Endothelial cell of umbilical vein (primary cell): ENCODE measurements at regions not wholly inside any gene's neighbourhood (a gene's known extent, or its start where the extent isn't known, plus 50 kb on each side); places are given as distances from the start of the nearest gene placed in this dataset.

ENCODE experiments used
- BruUV-seq: library from RNA; stranded (reverse); fragments of 400-500 nt; replicated peaks from 2 replicates; lab custom pipeline; 2021; lab: Mats Ljungman, UMichigan
- CTCF ChIA-PET: fragments of 300-600, 350-600 bp; sonication (Branson Sonifier 250); formaldehyde crosslinking; loops from one replicate; lab custom pipeline; 2021; ENCODE audit warnings: antibody characterized with exemption, inconsistent platforms; lab: Charles Lee
- POLR2A ChIA-PET: fragments of 300-600, 350-600 bp; sonication (Branson Sonifier 250); formaldehyde crosslinking; loops from one replicate; lab custom pipeline; 2021; ENCODE audit warnings: antibody characterized with exemption, inconsistent platforms; lab: Charles Lee
- DNase-seq: peaks from one replicate; pipeline ENCODE4 v3.0.0-alpha.2; 2011; ENCODE audit warnings: low read depth, low spot score
- FAIRE-seq: peaks from 2 replicates; lab custom pipeline; 2011; peaks lifted over from hg19 to GRCh38; lab: Jason Lieb, UNC
- H2AFZ ChIP-seq: 2 replicates; pipeline ENCODE4 v1.6.0; 2012; ENCODE audit warnings: low read depth, low read length, control low read depth, inconsistent platforms
- H3K27ac ChIP-seq: 2 replicates; pipeline ENCODE4 v1.5.1; 2011; ENCODE audit warnings: low read depth, mild to moderate bottlenecking, control low read depth, low read length, moderate library complexity; ENCODE audit not compliant: insufficient read depth
- H3K27me3 ChIP-seq, 2 experiments: 2 replicates each; pipeline versions ENCODE4 v1.6.0 to v1.6.1; 2011; ENCODE audit warnings: low read length in 2 of 2, mixed read lengths in 1 of 2; ENCODE audit not compliant: control insufficient read depth in 2 of 2, insufficient read depth in 2 of 2
- H3K36me3 ChIP-seq, 2 experiments: 2 replicates in 1 of 2; 3 replicates in 1 of 2; pipeline ENCODE4 v1.5.1; 2011; ENCODE audit warnings: low read length in 2 of 2, mild to moderate bottlenecking in 1 of 2, moderate library complexity in 1 of 2; ENCODE audit not compliant: control insufficient read depth in 2 of 2, insufficient read depth in 2 of 2; ENCODE audit errors: extremely low read depth in 1 of 2
- H3K4me1 ChIP-seq: 3 replicates; pipeline ENCODE4 v1.5.1; 2011; ENCODE audit warnings: mild to moderate bottlenecking, low read length; ENCODE audit not compliant: control insufficient read depth, insufficient read depth; ENCODE audit errors: extremely low read depth
- H3K4me2 ChIP-seq: 2 replicates; pipeline ENCODE4 v1.6.1; 2011; ENCODE audit warnings: low read length, control low read depth, mixed read lengths; ENCODE audit not compliant: insufficient read depth
- H3K4me3 ChIP-seq, 3 experiments: fragments of 200-600 bp in 1 of 3; sonication (generic), shearing (Covaris generic) in 1 of 3; replicated peaks in 1 of 3; 2 replicates each; pipeline ENCODE4 v1.5.1; 2011 to 2016; ENCODE audit warnings: control low read depth in 3 of 3, low read length in 3 of 3, mild to moderate bottlenecking in 2 of 3, inconsistent platforms in 1 of 3, low read depth in 1 of 3, moderate library complexity in 1 of 3; ENCODE audit not compliant: insufficient read depth in 1 of 3
- H3K79me2 ChIP-seq: 2 replicates; pipeline ENCODE4 v1.6.0; 2012; ENCODE audit warnings: low read length, inconsistent platforms; ENCODE audit not compliant: control insufficient read depth, insufficient read depth
- H3K9ac ChIP-seq: replicated peaks from 2 replicates; pipeline ENCODE3; 2011; ENCODE audit warnings: low read length, control low read depth; ENCODE audit not compliant: insufficient read depth; ENCODE audit errors: extremely low read depth
- H3K9me1 ChIP-seq: replicated peaks from 3 replicates; pipeline ENCODE4 v1.6.0; 2011; ENCODE audit warnings: mild to moderate bottlenecking, low read length; ENCODE audit not compliant: control insufficient read depth, insufficient read depth; ENCODE audit errors: extremely low read depth
- H3K9me3 ChIP-seq: replicated peaks from 2 replicates; pipeline ENCODE4 v1.5.1; 2012; ENCODE audit warnings: low read length, inconsistent platforms; ENCODE audit not compliant: control insufficient read depth, insufficient read depth
- H4K20me1 ChIP-seq: replicated peaks from 2 replicates; pipeline ENCODE3; 2011; ENCODE audit warnings: mild to moderate bottlenecking, low read length; ENCODE audit not compliant: control insufficient read depth, insufficient read depth; ENCODE audit errors: extremely low read depth
- EZH2 ChIP-seq: IDR thresholded peaks from 2 replicates; pipeline ENCODE4 v1.6.1; 2012; ENCODE audit warnings: borderline replicate concordance, low read depth, mild to moderate bottlenecking, moderate library complexity, low read length, inconsistent platforms; ENCODE audit not compliant: severe bottlenecking
- FOS ChIP-seq: IDR thresholded peaks from 2 replicates; pipeline ENCODE4 v1.6.1; 2011; ENCODE audit warnings: mild to moderate bottlenecking, low read length, moderate library complexity, borderline replicate concordance; ENCODE audit not compliant: insufficient read depth
- GATA2 ChIP-seq: IDR thresholded peaks from 2 replicates; pipeline ENCODE4 v1.7.0; 2011; ENCODE audit warnings: low read depth, mild to moderate bottlenecking, moderate library complexity, mixed read lengths, low read length; ENCODE audit not compliant: insufficient read length, insufficient read depth
- JUN ChIP-seq: IDR thresholded peaks from 2 replicates; pipeline ENCODE4 v1.6.1; 2011; ENCODE audit warnings: borderline replicate concordance, low read depth; ENCODE audit not compliant: insufficient read length, insufficient read depth
- MYC ChIP-seq: IDR thresholded peaks from one replicate; pipeline ENCODE4 v1.6.1; 2011; ENCODE audit warnings: mild to moderate bottlenecking, low read depth, low read length
- POLR2A ChIP-seq: IDR thresholded peaks from 2 replicates; pipeline ENCODE4 v1.6.1; 2012; ENCODE audit warnings: low read depth, mild to moderate bottlenecking, control low read depth, low read length
- POLR2AphosphoS5 ChIP-seq: IDR thresholded peaks from 2 replicates; pipeline ENCODE4 v1.6.1; 2012; ENCODE audit warnings: low read depth, mild to moderate bottlenecking, control low read depth, low read length, moderate library complexity; ENCODE audit not compliant: insufficient read depth
- dilution Hi-C: fragments of 300-500 bp; cut with MboI; formaldehyde crosslinking; loops from one replicate; pipeline ENCODE4 v1.15.0; 2019; ENCODE audit warnings: low sequenced_read_pairs; ENCODE audit not compliant: extremely low pct_ligation_motif_present
- intact Hi-C: fragments of 100-400 bp; cut with micrococcal nuclease; formaldehyde crosslinking; loops from one replicate; pipeline ENCODE4 v1.10.0; 2022
- TF ChIP-seq, protein P1 (sequence below), 2 donors: IDR thresholded peaks; 1 replicate in 1 of 2; 2 replicates in 1 of 2; pipeline ENCODE4 v1.5.1; 2011; ENCODE audit warnings: low read length in 2 of 2, mild to moderate bottlenecking in 2 of 2, moderate library complexity in 2 of 2, control low read depth in 1 of 2, inconsistent platforms in 1 of 2, low read depth in 1 of 2; ENCODE audit not compliant: insufficient read depth in 1 of 2; ENCODE audit errors: extremely low read depth in 1 of 2
- TF ChIP-seq, protein P2 (sequence below): IDR thresholded peaks from 2 replicates; pipeline ENCODE4 v1.6.1; 2011; ENCODE audit not compliant: insufficient read depth, insufficient read length

DNA sequence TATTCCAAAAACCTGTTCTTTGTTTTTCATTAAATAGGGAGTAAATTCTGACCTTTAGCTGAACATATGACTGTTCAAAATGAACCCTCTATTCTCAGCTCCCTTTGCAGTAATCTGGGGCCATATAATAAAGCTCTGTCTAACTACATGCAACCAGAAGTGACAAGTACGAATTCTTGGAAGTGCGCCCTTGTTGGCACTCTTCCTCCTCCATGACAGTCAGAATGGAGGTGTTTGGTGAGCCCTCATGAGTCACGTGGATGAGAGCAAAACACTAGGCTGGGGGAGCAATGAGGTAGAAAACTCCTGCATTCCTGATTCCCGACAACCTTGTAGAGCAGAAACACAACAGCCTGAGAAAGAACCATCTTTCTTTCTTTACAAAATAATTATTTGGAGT, 552.9 kb downstream of the FBXO15 start:
- peaks cover 2% of the 10 kb centered on the region for H3K9me3 ChIP-seq
- ChIA-PET CTCF (no interaction called here), POLR2A (no interaction called here)
- TF ChIP-seq JUN = no peak
- no peak for TF ChIP-seq GATA2
- no peak for TF ChIP-seq POLR2A
- TF ChIP-seq POLR2AphosphoS5 = no peak
- TF ChIP-seq, protein P1, sequence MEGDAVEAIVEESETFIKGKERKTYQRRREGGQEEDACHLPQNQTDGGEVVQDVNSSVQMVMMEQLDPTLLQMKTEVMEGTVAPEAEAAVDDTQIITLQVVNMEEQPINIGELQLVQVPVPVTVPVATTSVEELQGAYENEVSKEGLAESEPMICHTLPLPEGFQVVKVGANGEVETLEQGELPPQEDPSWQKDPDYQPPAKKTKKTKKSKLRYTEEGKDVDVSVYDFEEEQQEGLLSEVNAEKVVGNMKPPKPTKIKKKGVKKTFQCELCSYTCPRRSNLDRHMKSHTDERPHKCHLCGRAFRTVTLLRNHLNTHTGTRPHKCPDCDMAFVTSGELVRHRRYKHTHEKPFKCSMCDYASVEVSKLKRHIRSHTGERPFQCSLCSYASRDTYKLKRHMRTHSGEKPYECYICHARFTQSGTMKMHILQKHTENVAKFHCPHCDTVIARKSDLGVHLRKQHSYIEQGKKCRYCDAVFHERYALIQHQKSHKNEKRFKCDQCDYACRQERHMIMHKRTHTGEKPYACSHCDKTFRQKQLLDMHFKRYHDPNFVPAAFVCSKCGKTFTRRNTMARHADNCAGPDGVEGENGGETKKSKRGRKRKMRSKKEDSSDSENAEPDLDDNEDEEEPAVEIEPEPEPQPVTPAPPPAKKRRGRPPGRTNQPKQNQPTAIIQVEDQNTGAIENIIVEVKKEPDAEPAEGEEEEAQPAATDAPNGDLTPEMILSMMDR (IDR thresholded peaks at IDR 0.05; ENCODE audit: extremely low read depth in 1 of 2, insufficient read depth in 1 of 2, low read depth in 1 of 2, low read length in 2 of 2) = no peak
- no peak for TF ChIP-seq EZH2
- no peak for TF ChIP-seq FOS
- no peak for TF ChIP-seq MYC
- TF ChIP-seq, protein P2, sequence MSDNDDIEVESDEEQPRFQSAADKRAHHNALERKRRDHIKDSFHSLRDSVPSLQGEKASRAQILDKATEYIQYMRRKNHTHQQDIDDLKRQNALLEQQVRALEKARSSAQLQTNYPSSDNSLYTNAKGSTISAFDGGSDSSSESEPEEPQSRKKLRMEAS = no peak
- no peaks in the 10 kb centered on the region for H4K20me1 ChIP-seq
- H3K27ac ChIP-seq = no peak overlapping the region
- no TSS peak for BruUV-seq
- H3K27me3 ChIP-seq = no peaks in the 10 kb centered on the region
- no peak overlapping the region for H3K9ac ChIP-seq
- H3K4me1 ChIP-seq = no peaks in the 10 kb centered on the region
- no peaks in the 10 kb centered on the region for H3K36me3 ChIP-seq
- no peak overlapping the region for H2AFZ ChIP-seq
- intact Hi-C loops = no loop called here
- no peak overlapping the region for H3K4me2 ChIP-seq
- no peak overlapping the region for H3K4me3 ChIP-seq
- no peak for FAIRE-seq
- no peaks in the 10 kb centered on the region for H3K9me1 ChIP-seq
- no peaks in the 10 kb centered on the region for H3K79me2 ChIP-seq
- dilution Hi-C loops = no loop called here
- DNase-seq = no peak
